C4-2B (cell line): ENCODE measurements at regions not wholly inside any gene's neighbourhood (a gene's known extent, or its start where the extent isn't known, plus 50 kb on each side); places are given as distances from the start of the nearest gene placed in this dataset.

Experiments used
- H3K27ac ChIP-seq: fragments of 450-650 bp; 2 replicates; pipeline ENCODE4 v1.5.1; 2017
- ZFX ChIP-seq: fragments of 450-650 bp; IDR thresholded peaks from 2 replicates; pipeline ENCODE4 v1.6.1; 2017
- TF ChIP-seq, protein P1 (sequence below): fragments of 450-650 bp; conservative IDR thresholded peaks from 2 replicates; pipeline ENCODE4 v1.5.1; 2017; ENCODE audit warnings: mild to moderate bottlenecking

DNA sequence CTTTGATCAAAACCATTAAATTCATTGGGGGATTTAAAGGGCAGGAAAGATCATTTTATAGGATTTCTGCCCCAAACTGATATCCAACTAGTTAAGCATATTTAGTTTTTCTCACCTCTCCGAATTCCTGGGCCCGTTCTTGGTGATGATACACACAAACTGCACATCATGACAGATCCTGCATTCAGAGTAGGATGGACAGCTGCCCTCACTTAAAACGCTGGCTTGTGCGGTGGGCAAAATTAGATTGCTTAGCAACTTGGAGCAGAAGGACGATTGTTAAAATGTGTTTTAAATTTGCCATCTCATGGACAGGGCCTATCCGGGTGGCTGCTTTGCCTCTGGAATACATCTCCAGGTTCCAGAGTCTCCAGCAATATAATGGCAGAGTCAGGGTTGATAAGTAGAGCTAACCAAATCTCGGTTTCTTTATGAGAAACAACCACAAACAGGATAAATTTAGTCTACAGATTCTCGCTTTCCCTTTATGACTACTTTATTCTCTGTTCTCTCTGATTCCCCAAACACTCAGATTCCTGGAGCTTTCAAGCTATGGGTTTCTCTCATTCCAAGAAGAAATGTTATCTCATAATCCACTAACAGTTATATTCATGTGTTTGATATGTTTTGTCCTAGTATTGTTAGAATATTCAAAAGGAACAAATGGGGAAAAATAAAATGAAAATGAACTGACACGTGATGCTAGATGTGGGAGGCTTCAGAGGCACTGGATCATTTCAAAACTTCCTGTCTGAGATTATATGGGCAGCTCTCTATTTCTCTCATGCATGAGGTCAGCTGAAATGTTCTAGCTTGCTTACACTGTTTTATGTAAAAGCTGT lies 1014.1 kb upstream of the SEMA6D start:
- no peak overlapping the region for H3K27ac ChIP-seq
- TF ChIP-seq, protein P1, sequence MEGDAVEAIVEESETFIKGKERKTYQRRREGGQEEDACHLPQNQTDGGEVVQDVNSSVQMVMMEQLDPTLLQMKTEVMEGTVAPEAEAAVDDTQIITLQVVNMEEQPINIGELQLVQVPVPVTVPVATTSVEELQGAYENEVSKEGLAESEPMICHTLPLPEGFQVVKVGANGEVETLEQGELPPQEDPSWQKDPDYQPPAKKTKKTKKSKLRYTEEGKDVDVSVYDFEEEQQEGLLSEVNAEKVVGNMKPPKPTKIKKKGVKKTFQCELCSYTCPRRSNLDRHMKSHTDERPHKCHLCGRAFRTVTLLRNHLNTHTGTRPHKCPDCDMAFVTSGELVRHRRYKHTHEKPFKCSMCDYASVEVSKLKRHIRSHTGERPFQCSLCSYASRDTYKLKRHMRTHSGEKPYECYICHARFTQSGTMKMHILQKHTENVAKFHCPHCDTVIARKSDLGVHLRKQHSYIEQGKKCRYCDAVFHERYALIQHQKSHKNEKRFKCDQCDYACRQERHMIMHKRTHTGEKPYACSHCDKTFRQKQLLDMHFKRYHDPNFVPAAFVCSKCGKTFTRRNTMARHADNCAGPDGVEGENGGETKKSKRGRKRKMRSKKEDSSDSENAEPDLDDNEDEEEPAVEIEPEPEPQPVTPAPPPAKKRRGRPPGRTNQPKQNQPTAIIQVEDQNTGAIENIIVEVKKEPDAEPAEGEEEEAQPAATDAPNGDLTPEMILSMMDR: no peak
- TF ChIP-seq ZFX: no peak

DNA sequence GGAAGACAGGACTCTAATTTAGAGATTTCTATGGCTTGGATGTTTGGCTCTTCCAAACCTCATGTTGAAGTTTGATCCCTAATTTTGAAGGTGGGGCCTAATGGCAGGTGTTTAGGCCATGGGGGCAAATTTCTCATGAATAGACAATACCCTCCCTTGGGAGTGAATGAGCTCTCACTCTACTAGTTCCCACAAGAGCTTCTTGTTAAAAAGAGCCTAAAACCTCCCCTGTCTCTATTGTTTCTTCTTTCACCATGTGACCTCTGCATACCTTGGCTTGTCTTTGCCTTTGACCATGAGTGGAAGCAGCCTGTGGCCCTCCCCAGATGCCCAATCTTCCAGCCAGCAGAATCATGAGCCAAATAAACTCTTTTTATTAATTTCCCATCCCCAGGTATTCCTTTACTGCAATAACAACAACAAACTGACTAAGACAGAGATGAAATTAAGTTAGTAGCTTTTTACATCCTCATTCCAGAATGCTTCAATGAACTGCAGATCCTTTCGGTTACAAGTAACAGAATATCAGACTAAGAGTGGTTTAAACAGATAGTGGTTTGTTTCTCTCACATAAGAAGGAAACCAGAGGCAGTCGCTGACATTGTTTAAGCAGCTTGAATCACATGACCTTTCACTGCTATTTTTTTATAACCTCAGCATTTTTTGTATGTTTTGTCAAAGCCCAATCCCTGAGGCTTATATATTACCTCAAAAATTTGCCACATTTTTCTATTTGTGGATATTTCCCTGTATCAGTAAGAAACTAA lies 1013.3 kb upstream of the SEMA6D start:
- H3K27ac ChIP-seq: no peak overlapping the region
- TF ChIP-seq, protein P1: no peak
- no peak for TF ChIP-seq ZFX

DNA sequence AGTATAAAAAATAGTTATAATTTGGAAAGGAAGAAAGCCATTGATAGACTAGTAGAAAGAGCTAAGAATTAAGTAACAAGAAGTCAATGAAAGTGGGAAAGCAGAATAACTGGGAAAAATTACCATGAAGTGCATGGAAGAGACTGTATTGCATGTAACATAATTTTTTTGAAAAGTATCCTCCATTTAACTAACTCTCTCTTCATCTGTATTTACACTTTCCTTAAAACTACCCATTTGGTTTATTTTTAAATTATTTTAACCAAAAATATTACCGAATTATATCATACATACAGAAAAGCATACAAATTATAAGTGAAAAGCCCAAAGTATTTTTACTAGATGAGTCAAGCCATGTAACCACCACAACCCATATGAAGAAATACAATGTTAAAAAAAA lies 1009.9 kb upstream of the SEMA6D start:
- TF ChIP-seq, protein P1: no peak
- no peak for TF ChIP-seq ZFX
- no peak overlapping the region for H3K27ac ChIP-seq

DNA sequence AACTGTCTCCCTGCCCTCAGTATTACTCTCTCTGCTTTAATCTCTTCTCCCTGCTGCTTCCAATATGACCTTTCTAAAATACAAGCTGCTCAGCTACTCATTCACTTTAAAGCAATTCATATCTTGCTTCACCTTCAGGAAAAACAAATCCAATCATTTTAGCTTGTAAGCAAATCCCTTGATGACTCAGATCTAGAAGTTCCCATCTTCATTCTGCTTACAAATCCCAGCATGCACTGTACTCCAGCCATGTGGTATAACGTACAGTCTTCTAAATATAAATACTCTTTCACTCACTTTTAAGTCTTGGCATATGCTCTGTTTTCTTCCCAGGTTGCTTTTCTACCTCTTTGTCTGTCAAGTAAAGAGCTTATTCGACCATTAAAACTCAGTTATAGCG lies 1009.1 kb upstream of the SEMA6D start:
- H3K27ac ChIP-seq: no peak overlapping the region
- TF ChIP-seq, protein P1: no peak
- no peak for TF ChIP-seq ZFX

DNA sequence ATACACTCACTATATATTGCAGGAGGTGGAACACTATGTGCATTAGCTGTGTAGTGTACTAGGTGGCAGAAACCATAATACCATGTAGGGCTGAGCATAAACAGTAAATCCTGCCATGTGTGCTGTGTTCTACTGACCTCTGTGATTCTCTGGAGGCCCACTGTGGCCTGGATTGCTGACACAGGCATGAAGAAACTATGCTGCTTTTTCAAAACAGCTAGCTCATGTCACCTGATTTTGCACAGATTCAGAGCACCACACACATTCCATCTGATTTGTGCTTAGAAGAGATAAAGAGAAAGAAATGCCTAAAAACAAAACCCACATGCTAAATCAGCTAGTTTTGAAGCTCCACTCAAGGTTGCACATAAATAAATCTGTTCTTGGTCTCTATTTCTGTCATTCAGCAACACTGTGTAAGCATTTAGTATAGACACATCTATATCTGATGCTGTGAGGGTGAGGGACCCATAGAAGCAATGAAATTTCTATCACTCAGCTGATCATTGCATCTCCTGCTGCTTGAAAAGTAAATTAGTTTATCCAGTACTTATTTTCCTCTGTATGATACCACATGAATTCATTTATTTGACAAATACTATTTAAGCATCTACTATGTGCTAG lies 1007.7 kb upstream of the SEMA6D start:
- TF ChIP-seq ZFX: no peak
- TF ChIP-seq, protein P1: no peak
- H3K27ac ChIP-seq: no peak overlapping the region

DNA sequence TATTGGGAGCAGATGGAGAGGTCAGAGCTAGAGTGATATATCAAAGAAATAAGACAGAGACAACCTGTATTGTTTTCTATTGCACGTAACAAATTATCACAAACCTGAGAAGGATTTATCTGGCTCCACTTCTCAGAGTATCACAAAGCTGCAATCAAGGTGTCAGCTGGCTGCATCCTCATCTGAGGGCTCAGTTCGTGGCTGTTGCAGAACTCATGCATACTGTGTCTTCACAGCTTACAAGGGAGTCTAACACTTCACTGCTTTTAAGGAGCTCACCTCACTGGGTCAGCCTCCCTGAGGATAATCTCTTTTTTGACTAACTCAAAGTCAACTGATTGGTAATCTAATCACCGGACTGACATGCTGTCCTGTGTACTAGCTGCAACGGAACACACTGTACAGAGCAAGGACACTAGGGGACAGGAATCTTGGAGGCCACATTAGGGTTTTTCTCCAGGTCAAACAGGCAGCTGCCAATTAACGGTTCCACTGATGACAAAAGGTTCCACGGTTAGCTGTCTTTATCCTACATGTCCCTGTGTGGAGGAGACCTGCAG lies 1006.8 kb upstream of the SEMA6D start:
- TF ChIP-seq, protein P1: no peak
- TF ChIP-seq ZFX: no peak
- H3K27ac ChIP-seq: no peak overlapping the region
